HG03342 (cell line): ENCODE measurements at regions not wholly inside any gene's neighbourhood (a gene's known extent, or its start where the extent isn't known, plus 50 kb on each side); places are given as distances from the start of the nearest gene placed in this dataset.
"Not testable (repeated sequence)": the region's sequence is repeated elsewhere in the genome, so short reads cannot be mapped to it uniquely, and the experiment has no call there.

ENCODE experiments used
- ATAC-seq: cut with Tn5 transposase; IDR thresholded peaks from one replicate; pipeline ENCODE4 v1.9.1; 2021; ENCODE audit warnings: mild to moderate bottlenecking, moderate library complexity; ENCODE audit not compliant: unreplicated experiment

GRCh38 chr6:132142768-132143167, 191.6 kb upstream of the CCN2 start:
- no peak for ATAC-seq

DNA sequence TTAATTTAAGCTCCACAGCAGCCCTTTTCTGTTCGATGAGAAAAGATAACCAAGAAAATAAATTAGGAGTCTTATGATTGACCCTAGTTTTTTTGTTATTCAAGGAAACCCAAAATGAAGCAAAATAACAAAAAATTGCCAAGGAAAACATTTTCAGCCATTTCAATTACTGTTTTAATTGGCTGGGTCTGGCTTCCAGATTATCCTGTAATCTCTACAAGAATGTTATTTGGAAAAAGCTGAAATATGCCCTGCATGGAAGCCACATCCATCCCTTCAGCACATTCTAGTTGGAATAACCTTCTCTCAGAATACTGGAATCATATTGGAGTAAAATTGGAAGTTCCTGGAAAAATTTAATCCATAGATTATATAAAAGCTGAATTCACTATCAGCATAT, 191.1 kb upstream of the CCN2 start:
- ATAC-seq: no peak

- ATAC-seq: no peak
Observed at GRCh38 chr6:132140189-132140588, 189.0 kb upstream of the CCN2 start.

- no peak for ATAC-seq
Observed at GRCh38 chr6:132139611-132140010, 188.4 kb upstream of the CCN2 start.

DNA sequence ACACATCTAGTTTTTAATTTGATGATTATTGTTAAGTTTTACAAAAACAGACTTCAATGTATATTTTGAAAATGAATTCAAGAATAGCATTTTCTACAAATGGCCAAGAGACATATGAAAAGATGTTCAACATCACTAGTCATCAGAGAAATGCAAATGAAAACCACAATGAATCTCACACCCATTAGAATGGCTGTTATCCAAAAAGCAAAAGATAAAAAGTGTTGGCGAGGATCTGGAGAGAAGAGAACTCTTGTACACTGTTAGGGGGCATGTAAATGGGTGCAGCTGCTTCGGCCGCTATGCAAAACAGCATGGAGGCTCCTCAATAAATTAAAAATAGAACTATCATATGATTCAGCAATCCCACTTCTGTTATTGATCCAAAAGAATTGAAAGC, 185.8 kb upstream of the CCN2 start:
- no peak for ATAC-seq

DNA sequence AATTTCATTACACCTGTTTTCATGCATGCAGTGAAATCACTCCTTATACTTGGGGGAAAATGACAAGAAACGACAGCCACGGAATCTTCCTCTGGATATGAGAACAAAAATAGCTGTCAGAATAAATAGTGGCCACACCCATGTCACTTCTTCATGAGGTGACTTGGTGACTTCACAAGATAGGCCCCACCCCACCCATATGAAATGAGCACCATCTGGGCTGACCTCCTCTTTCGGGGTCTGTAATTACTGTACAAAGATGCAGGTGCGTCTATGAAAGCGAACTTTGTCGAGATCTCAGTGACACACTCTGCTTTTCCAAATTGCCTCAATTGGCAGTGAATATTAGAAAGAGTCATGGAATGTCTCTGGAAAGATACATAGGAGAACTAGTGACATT, 184.2 kb upstream of the CCN2 start:
- no peak for ATAC-seq

DNA sequence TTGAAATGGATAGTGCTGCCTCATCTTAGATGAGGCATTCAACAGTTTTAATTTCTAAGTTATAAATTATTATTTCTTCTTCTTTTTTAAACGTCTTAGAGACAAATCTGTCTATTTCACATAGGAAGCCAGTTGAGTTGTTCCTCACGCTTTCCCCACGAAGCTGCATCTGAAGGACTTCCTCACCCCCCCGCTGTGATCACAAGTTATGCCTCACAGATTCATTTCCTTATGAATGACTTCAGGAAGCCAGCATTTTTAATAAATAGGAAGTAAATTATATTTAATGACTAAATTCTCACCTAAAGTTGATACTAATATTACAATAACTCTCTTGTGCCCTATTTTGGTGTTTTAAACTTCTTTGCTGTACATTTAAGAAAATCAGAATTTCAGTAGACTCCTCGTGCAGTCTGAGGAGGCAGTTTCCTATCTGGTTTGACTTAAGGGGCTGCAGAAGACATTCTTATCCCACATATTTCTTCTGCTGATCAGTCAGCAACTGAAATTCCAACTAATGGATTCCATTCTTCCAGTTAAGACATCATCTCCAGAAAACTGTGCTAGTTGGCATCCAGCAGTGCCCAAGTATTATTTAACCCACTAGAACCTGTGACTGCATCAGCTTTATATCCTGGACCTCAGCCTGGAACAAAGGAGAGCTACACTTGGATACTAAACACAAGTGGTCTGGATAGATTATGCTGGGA, 182.7 kb upstream of the CCN2 start:
- no peak for ATAC-seq

GRCh38 chr6:132132924-132133639, 181.9 kb upstream of the CCN2 start:
- ATAC-seq: no peak

DNA sequence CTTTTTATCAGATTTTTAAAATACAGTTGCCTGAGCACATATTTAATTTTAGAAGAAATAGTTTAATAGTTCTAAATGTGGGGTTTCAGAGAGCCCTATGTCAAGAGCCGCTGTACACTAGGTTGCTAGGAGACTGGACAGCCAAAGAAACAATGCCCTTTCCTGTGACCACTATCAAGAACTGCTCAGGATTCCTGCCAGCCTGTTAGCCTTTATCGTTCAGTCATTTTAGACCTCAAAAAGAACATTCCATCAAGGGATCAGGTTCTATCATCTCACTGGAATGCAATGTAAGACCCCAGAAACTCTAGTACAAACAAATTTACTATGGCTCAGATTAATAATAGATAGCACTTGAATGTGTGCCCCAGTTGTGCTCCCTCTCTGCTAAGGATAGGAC, 181.2 kb upstream of the CCN2 start:
- no peak for ATAC-seq

- no peak for ATAC-seq
Observed at GRCh38 chr6:132131758-132132157, 180.6 kb upstream of the CCN2 start.

- ATAC-seq: no peak
Observed at GRCh38 chr6:132131351-132131750, 180.2 kb upstream of the CCN2 start.

DNA sequence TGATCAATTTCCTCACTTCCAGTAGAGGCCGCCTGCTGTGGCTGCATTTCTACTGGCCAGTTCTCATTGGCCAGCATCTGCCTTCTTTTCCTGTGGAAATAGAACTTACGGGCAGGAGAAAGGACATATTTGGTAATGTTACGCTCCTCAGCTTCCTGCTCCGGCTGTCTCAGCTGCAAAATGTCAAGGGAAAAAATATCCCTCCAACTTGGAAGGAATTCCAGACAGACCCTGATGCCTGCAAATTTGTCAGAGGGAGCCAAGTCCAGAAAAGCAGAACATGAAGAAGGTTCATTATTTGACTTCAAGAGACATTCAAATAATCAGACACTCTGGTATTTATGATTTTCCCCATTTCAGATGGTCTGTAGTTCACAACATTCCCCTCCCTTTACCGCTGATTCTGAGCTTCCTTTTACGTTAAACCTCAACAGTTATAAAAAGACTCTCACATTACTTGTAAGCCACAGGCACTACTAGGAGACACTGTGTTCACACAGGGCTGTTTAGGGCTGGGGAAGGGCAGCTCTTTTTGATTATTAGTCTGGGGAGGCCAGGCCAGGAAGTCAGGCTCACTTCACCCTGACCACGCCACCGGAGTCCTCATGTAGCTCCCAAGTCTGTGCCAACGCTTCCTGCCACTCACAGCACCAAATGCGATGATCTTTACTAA, 179.6 kb upstream of the CCN2 start:
- no peak for ATAC-seq

DNA sequence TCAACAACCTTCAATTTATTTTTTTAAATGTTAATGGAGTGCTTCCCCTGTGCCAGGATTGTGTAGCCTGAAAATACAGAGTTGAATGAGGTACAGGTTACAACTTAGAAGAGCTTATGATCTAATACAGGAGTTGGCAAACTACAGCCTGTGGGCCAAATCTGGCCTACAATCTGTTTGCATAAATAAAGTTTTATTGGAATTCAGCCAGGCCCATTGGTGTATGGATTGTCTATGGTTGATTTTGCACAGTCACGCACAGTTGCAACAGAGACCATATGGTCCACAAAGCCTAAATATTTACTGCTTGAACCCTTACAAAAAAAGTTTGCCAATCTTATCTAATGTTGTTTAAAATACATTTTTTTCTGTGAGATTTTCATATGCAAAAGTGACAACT, 177.3 kb upstream of the CCN2 start:
- no peak for ATAC-seq

- no peak for ATAC-seq
Observed at GRCh38 chr6:132126150-132126549, 175.0 kb upstream of the CCN2 start.

DNA sequence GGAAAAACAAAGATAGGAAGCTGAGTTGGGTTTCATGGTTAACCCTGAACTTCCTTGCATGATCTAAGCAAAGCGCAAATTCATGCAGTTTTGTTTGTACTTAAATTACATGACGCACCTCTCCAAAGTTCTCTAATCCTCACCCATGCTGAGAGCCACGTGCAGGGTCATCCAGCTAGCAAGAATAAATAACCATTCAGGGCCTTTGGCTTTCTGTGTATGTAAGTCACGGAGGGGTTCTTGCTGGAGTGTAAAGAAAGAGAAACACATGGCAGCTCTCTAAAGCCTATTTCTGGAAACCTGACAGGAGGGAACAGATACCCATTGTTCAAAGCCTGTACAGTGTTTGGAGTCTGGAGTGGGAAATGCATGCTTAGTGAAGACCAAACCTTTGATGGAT, 171.7 kb upstream of the CCN2 start:
- no peak for ATAC-seq

- ATAC-seq: no peak
Observed at GRCh38 chr6:132122176-132122575, 171.0 kb upstream of the CCN2 start.

- no peak for ATAC-seq
Observed at GRCh38 chr6:132118144-132118543, 167.0 kb upstream of the CCN2 start.

GRCh38 chr6:132115714-132116366, 164.7 kb upstream of the CCN2 start:
- ATAC-seq: no peak

GRCh38 chr6:132114201-132114825, 163.1 kb upstream of the CCN2 start:
- no peak for ATAC-seq

- ATAC-seq: not testable (repeated sequence)
Observed at GRCh38 chr6:132109752-132110151, 158.6 kb upstream of the CCN2 start.

DNA sequence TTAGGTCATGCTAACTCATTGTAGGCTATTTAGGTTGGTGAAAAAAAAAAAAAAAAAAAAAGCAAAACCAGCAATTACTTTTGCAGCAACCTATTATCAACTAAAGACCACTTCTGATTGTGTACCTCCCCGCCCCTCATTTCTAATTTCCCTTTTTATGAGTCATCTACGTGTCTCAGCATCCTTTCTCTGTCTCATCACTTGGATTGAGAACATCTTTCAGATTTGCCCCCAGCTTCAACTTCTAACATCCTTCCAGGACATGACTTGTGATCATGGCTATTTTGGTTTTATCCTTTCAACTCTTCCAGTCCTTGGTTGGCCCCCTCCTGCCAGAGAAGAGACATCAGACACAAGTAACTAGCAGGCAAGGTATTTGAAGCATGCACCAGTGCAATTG, 156.7 kb upstream of the CCN2 start:
- ATAC-seq: no peak
